GM21447 (cell line): ENCODE measurements at regions not wholly inside any gene's neighbourhood (a gene's known extent, or its start where the extent isn't known, plus 50 kb on each side); places are given as distances from the start of the nearest gene placed in this dataset.

ENCODE experiments used
- ATAC-seq: cut with Tn5 transposase; IDR thresholded peaks from one replicate; pipeline ENCODE4 v1.9.1; 2021; ENCODE audit not compliant: unreplicated experiment

GRCh38 chr6:93083337-93084230, 335.8 kb downstream of the EPHA7 start:
- no peak for ATAC-seq

DNA sequence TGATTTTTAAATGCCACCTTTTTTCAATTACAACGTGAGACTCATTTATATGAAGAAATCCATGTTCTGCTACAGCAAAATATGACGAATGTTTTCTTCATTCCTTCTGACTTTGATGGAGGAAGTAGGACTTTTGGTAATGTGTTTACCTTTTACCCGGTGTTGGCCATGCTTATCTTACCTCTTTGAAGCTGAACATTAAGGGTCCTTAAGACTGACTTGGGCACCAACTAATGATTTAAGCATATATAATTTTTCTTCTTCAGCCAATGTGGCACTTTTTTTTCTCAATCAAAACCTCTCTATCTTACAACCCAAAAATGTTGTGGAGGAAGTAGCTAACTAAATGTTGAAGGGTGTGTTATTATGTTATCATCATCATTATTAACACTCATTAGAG, 337.5 kb downstream of the EPHA7 start:
- ATAC-seq: no peak

DNA sequence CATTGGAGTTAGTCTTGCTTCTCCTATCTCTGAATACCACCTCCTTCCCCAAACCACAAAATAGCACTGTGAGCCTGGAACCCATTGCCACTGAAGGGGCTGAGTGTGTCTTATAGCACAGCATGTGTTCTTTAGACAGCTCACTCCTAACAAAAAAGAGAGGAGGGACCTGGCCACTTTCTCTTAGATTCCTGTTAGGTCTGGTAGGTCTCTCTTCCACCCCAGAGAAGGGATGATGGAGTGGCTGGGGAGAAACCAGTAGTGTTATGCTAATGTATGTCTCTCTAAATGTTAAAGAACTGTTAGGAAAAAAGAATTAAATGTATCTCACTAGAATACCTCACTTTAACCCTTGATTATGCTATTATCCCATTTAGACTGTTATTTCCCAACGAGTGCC, 340.3 kb downstream of the EPHA7 start:
- ATAC-seq: no peak

DNA sequence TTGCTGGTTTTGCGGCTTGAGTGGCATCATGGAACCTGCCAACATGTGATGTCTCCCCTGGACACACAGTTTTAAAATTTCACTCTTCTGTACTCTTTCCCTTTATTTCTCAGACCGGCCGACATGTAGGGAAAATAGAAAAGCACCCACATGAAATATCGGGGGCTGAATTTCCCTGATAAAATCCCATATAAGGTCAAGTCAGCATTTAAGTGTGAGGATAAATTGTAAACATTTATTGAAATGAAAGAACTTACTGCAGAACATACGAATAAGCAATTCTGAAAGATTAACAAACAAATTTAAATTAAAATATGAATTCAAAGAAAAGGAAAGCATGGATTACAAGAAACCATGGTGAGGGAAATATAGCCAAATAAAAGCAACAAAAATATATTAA, 345.5 kb downstream of the EPHA7 start:
- ATAC-seq: no peak

DNA sequence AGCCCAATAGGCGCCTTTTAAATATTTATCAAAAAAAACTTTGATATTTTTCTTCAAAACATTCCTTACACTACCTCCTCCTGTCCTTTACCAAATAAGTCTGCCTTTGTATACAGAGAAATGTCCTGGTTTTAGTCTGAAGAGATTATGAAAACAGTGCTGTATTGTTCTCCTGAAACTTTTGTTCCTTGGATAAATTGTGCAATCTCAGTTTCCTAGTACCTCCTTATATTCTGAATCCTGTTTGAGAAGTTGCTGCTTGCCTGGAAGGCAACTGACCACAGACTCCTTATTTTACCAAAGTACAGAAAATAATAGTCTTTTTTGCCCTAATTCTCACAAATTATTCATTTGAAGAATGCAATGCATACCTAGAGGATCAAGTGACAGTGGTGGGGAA, 349.5 kb downstream of the EPHA7 start:
- no peak for ATAC-seq

- no peak for ATAC-seq
Measured at GRCh38 chr6:93059911-93060310, 359.4 kb downstream of the EPHA7 start.

DNA sequence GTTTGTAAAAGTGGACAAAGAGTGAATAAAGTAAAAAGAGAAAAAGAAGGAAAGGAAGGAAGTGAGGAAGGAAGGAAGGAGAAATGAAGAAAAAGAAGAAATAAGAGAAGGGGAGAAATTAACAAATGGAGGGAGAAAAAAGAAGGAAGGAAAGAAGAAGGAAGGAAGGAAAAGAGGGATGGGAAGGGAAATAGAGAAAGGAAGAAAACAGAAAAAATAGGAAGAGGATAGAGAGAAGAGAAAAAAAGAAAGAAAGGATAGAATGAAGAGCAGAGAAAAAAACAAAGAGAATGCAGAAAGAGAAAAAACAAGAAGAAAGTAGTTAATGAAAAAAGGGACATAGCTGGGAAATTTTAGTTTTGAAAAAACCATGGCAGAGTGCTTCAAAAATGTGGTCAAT, 361.8 kb downstream of the EPHA7 start:
- ATAC-seq: no peak

DNA sequence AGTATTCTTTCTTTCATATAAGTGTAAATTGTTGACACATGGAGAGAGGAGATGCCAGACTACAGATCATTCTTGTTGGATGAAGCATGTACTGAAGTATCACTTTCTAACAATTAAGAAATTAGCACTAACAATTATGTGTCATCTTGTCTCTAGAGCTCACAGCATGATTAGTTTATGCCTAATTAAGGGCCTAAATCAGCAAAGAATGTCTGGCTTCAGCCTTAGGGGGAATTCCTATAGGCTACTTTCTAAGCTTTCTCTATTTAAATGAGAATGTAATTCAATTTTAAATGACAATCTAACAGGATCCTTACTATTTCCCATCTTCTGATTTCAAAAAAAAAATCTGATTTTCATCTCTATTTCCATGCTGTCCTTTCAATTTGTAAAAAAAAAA, 371.0 kb downstream of the EPHA7 start:
- no peak for ATAC-seq

DNA sequence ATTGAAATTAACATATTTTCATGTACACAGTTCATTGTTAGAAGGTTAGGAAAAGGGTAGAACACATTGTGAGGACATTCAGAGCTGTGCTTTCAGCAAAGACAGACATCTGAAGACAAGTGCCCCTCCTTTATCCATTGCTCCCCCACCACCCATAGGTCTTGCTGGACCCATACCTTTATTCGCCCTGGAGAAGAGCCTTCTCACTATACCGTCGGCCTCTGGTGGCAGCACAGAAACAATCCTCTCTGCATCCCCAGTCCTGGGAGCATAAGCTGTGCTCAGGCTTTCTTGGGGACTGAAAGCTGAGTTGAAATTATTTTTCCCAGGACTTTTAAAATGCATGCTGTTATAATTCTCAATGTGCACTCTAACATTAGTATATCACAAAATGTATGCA, 372.3 kb downstream of the EPHA7 start:
- no peak for ATAC-seq

DNA sequence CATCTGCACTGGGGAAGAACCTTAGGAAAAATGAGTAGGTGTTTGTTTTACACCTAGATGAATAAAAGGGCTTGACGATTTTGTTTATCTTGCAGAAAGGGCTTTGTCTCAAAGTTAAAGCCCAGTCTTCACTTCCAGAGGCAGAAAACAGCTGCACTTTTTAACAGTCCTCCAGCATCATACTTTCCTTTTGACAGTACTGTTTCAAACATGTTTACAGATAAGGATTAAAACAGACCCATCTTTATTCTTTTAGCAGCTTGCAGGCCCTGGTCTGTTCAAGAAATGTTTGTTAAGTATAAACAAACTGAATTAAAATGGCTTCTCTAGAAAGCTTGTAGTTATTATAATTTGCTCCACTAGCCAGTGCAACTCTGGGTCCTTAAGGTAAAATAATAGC, 374.2 kb downstream of the EPHA7 start:
- no peak for ATAC-seq

- ATAC-seq: no peak
Measured at GRCh38 chr6:93040375-93040774, 379.0 kb downstream of the EPHA7 start.

DNA sequence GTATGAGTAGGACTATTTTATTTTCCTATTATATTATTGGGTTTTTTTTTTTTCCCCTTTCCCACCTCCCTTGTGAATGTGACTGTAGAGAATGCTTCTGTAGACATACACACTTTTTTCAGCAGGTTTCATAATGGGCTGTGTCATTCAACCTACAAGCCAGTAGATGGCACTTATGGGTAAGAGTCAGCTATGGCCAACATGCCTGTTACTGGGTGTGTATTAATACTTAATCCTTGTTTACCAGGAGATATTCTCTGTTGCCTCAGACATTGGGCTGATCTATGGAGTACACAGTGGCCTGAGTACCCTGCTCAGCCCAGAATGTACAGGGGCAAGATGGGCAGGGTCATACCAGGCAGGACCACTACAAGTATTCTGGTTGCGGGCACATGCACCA, 382.5 kb downstream of the EPHA7 start:
- no peak for ATAC-seq

DNA sequence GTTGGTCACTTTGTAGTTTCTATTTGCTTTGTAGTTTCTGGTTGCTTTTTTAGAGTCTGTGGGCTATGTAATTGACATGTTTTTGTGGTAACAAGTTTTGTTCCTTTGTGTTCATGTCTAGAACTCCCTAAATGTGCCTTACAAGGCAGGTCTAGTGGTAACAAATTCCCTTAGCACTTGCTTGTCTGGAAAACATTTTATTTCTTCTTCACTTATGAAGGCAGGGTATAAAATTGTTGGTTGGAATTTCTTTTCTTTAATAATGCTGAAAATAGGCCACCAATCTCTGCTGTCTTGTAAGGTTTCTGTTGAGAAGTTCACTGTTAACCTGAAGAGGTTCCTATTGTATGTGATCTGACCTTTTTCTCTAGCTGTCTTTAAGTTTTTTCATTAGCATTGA, 383.6 kb downstream of the EPHA7 start:
- ATAC-seq: no peak

DNA sequence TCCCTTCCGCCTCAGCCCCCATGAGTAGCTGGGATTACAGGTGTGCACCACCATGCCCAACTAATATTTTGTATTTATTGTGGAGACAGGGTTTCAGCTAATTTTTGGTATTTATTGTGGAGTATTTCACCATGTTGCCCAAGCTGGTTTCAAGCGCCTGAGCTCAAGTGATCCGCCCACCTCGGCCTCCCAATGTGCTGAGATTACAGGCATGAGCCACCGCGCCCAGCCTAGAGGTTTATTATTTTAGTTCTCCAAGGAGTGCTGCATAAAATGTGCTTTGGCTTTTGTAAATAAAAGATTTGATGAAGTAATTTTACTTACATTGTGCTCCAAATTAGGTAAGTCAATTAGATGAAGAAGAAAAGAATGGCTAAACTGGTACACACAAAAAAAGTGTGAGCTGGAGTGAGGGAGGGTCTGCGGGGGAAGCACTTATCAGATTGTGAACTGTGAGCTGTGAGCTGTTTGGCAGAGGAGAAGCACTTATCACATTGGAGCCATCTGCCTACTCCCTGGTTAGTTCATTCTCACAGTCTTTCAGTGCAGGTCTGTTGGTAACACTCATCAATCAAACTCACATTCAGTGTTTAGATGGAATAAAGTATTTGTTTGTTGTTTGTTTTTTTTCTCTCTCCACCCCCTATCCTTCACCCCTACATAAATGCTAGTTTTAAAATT, 398.0 kb downstream of the EPHA7 start:
- no peak for ATAC-seq

DNA sequence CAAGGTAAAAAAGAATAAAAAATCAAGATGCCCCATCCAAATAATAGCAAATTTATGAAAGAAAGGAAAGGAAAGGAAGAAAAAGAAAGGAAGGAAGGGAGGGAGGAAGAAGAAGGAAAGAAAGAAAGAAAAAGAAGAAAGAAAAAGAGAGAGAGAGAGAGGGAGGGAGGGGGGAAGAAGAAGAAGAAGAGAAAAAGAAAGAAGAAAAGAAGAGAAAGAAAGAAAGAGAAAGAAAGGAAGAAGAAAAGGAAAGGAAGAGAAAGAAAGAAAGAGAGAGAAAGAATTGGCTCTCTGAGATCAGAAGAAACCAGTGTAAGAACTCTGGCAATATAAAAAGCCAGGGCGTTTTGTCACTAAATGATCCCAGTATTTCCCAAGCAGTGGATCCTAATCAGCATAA, 401.7 kb downstream of the EPHA7 start:
- no peak for ATAC-seq

DNA sequence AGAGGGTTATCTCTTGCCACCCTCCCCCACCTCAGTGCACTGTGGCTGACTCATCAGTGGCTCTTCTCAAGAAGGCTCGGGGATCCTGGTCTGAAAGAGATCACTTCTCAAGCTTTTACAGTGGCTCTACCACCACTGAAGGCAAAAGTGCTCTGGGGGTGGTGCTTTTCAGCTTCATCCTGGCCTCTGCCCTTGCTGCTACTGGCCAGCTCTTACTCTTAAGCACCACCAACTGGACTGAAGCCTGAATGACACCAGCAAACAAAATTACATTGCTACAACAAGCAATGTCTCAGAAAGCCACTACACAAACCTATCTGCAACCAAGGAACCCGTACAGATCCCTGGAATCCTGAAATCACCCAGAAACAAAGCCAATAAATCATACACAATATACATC, 402.1 kb downstream of the EPHA7 start:
- no peak for ATAC-seq

DNA sequence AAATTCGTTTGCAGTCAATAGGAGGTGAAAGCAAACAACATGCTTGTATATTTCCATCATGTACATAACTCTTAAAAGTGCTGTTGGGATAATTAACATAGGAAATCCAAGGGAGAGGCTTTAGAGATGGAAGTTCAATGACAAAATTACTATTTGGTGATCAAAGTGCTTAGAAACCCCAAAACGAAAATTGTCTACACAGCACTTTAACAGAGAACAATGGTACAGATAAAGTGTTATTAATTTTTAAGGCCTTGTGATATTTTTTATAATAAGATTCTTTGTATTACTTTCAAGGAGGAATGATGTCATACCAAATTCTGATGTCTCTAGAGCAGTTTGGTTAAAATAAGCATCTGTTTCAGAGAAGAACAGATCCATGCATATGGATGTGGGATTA, 406.3 kb downstream of the EPHA7 start:
- no peak for ATAC-seq

- ATAC-seq: no peak
Measured at GRCh38 chr6:93008375-93008774, 411.0 kb downstream of the EPHA7 start.

DNA sequence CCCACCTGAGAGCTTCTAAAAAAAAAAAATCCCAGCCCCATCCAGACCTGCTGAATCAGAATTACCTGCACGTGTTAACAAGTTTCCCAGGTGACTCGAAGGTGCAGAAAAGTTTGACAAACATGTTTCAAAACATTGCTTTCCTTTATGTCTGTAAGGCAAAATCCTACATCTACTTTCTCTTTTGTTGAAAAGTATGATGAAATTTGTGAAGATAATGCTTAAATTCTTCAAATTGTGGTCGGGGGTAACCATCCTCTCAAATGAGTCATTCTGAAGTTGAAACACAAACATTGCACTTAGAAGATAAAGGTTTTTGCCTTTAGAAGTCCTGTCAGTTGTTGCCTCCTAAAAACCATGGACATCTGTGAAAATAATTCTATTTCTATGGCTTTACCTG, 429.7 kb downstream of the EPHA7 start:
- no peak for ATAC-seq

DNA sequence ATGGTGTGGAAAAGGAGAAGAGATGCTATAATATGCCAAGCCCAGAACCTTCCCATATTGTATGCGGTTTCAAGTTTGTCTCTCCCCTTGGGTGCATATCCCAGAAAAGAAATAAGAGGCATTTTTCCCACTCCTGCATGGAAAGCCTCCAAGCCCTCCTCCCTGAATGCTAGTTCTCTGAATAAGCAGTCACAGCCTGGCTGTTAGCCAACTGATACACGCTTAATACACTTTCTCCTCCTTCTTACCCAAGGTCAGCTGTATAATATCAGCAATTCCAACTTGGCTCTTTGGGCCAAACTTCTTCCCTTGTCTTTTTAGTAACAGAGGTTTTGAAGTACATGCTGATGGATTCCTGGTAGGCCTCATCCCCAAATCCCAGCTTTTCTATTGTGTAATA, 440.1 kb downstream of the EPHA7 start:
- ATAC-seq: no peak

GRCh38 chr6:92977018-92977417, 442.3 kb downstream of the EPHA7 start:
- no peak for ATAC-seq

DNA sequence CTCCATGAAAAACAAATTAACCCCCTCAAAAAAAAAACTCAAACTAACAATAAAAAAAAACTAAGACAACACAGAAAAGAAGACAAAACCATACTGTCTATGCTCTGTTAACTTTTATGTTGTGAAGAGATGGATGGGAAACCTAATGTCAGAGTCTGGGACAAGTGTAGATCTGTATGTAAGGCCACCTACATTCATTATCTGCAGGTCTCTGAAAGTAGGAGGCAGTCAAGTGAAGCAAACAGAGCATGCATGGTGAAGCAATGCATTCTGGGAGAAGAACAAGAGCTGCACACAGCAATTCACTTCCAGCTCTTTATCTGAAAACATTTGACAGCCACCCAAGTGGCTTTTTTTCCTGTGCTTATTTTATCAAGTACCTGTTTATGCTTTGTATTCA, 452.0 kb downstream of the EPHA7 start:
- ATAC-seq: no peak

DNA sequence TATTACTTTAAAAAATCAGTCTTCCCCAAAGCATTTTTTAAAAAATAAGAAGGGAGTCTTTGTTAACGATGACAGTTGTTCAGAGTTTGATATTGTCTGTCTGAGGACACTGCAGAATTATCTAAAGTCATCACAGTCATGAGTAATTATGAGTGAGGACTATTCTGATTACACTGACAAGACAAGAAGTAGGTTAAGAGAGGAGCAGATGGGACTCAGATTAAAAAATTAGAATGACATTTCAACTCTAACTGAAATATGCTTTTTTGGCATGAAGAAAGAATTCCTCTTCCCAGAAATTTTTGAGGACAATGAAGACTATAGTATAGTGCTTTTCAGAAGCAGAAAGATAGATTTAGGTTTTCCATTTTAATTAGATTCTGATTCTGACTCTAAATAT, 456.5 kb downstream of the EPHA7 start:
- no peak for ATAC-seq
